Lung (tissue), 11 donors: ENCODE measurements at regions not wholly inside any gene's neighbourhood (a gene's known extent, or its start where the extent isn't known, plus 50 kb on each side); places are given as distances from the start of the nearest gene placed in this dataset.

Experiments used
- ATAC-seq: fragments of 200-7000 bp; cut with Tn5 transposase; one replicate; pipeline ENCODE4 v1.9.1; 2020; ENCODE audit warnings: moderate number of reproducible peaks; ENCODE audit not compliant: insufficient read depth, low FRiP score
- DNase-seq, 3 donors: peaks; one replicate each; pipeline ENCODE4 v3.0.0-alpha.2; 2013 to 2017
- H3K27ac ChIP-seq, 2 donors: one replicate each; pipeline ENCODE4 v1.5.1; 2013; ENCODE audit warnings: mild to moderate bottlenecking in 2 of 2, moderate library complexity in 2 of 2, control low read depth in 1 of 2, inconsistent platforms in 1 of 2, low read depth in 1 of 2, low read length in 1 of 2
- H3K27me3 ChIP-seq, 3 donors: one replicate each; pipeline ENCODE4 v1.5.1; 2013; ENCODE audit warnings: low read length in 2 of 3; ENCODE audit not compliant: control insufficient read depth in 3 of 3, insufficient read depth in 3 of 3
- H3K36me3 ChIP-seq, 4 donors: one replicate each; pipeline ENCODE4 v1.5.1; 2013; ENCODE audit warnings: low read length in 4 of 4, mild to moderate bottlenecking in 1 of 4, moderate library complexity in 1 of 4; ENCODE audit not compliant: control insufficient read depth in 4 of 4, insufficient read depth in 4 of 4
- H3K4me1 ChIP-seq, 5 donors: one replicate each; pipeline ENCODE4 v1.5.1; 2013; ENCODE audit warnings: low read length in 5 of 5, mild to moderate bottlenecking in 2 of 5, moderate library complexity in 1 of 5; ENCODE audit not compliant: control insufficient read depth in 5 of 5, insufficient read depth in 5 of 5
- H3K4me3 ChIP-seq: one replicate; pipeline ENCODE4 v1.5.1; 2013; ENCODE audit warnings: mild to moderate bottlenecking, control low read depth, moderate library complexity
- H3K9ac ChIP-seq, 2 donors: one replicate each; pipeline ENCODE4 v1.5.1; 2013; ENCODE audit warnings: low read length in 2 of 2, control low read depth in 1 of 2; ENCODE audit not compliant: insufficient read depth in 1 of 2
- H3K9me3 ChIP-seq, 4 donors: one replicate each; pipeline ENCODE4 v1.5.1; 2013; ENCODE audit warnings: low read length in 3 of 4, mild to moderate bottlenecking in 1 of 4, moderate library complexity in 1 of 4; ENCODE audit not compliant: control insufficient read depth in 4 of 4, insufficient read depth in 3 of 4
- CTCF ChIP-seq: IDR thresholded peaks from 2 replicates; pipeline ENCODE4 v1.5.1; 2012; ENCODE audit warnings: mild to moderate bottlenecking; ENCODE audit errors: control extremely low read depth, extremely low read depth
- WGBS, 2 donors: extraction: QIAGEN DNeasy Blood & Tissue Kit; methylation state at CpG; one replicate each; pipeline ENCODE4 v1.1.7; 2013; 5-methylcytosine and 5-hydroxymethylcytosine counted together
- donor health status: control.
- donor health status: control.
- donor health status: Bipolar disorder and iron deficiency.
- donor health status: healthy.
- donor health status: DM: yes; HTN: yes; CAD: no.

GRCh38 chr4:124593494-124593893 is 119.0 kb downstream of the ANKRD50 start:
- Histone ChIP-seq H3K4me3 (no peak overlapping the region), H3K4me1 (no peaks in the 10 kb centered on the region), H3K36me3 (no peaks in the 10 kb centered on the region), H3K27ac (no peak overlapping the region), H3K9me3 (no peaks in the 10 kb centered on the region), H3K9ac (no peak overlapping the region), H3K27me3 (no peaks in the 10 kb centered on the region)
- no peak for TF ChIP-seq CTCF
- 67 to 81% methylated on average over 2 of the region's 2 CpGs for WGBS, 2 donors
- DNase-seq (no peak), ATAC-seq (no peak)

- ATAC-seq (no peak), DNase-seq (no peak)
- H3K9ac ChIP-seq: no peak overlapping the region
- H3K4me3 ChIP-seq: no peak overlapping the region
- H3K36me3 ChIP-seq: no peaks in the 10 kb centered on the region
- H3K27me3 ChIP-seq: no peaks in the 10 kb centered on the region
- H3K4me1 ChIP-seq: no peaks in the 10 kb centered on the region
- H3K9me3 ChIP-seq: no peaks in the 10 kb centered on the region
- TF ChIP-seq CTCF: no peak
- no peak overlapping the region for H3K27ac ChIP-seq
- 94 to 97% methylated on average over 1 of the region's 1 CpG for WGBS, 2 donors
Measured at GRCh38 chr4:124594945-124595344, 117.6 kb downstream of the ANKRD50 start.

- no peaks in the 10 kb centered on the region for H3K27me3 ChIP-seq
- no peaks in the 10 kb centered on the region for H3K9me3 ChIP-seq
- H3K9ac ChIP-seq: no peak overlapping the region
- no peaks in the 10 kb centered on the region for H3K36me3 ChIP-seq
- H3K4me3 ChIP-seq: no peak overlapping the region
- no peaks in the 10 kb centered on the region for H3K4me1 ChIP-seq
- DNase-seq (no peak), ATAC-seq (no peak)
- TF ChIP-seq CTCF: no peak
- WGBS, 2 donors: 65 to 66% methylated on average over 4 of the region's 4 CpGs
- H3K27ac ChIP-seq: no peak overlapping the region
Measured at GRCh38 chr4:124596816-124597215, 115.7 kb downstream of the ANKRD50 start.

- 52 to 66% methylated on average over 2 of the region's 2 CpGs for WGBS, 2 donors
- no peaks in the 10 kb centered on the region for H3K36me3 ChIP-seq
- DNase-seq: peak; percentile 21 to 66 (median 33)
- no peak overlapping the region for H3K9ac ChIP-seq
- H3K9me3 ChIP-seq: no peaks in the 10 kb centered on the region
- H3K27ac ChIP-seq: no peak overlapping the region
- H3K4me3 ChIP-seq: no peak overlapping the region
- no peak for TF ChIP-seq CTCF
- no peak for ATAC-seq
- no peaks in the 10 kb centered on the region for H3K4me1 ChIP-seq
- H3K27me3 ChIP-seq: no peaks in the 10 kb centered on the region
Measured at GRCh38 chr4:124610211-124610610, 102.3 kb downstream of the ANKRD50 start.
